ENCODE measurements at regions not wholly inside any gene's neighbourhood (a gene's known extent, or its start where the extent isn't known, plus 50 kb on each side); places are given as distances from the start of the nearest gene placed in this dataset.

DNA sequence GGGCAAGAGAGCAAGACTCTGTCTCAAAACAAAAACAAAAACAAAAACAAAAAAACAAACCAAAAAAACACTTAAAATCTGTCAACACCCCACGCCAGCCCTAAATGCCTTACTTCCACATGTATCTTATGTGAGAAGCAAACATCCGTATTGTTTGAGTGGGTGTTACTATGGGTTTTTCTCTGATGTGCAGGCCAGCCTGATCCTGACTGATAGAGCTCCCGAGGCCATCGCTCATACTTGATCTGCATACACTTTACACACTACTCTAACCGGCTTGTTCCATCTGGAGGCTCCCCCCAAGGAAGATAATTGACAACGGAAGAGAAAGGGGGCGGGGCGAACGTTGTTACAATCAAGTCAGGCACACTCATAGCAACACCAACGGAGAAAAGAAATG lies 237.4 kb downstream of the TBL1XR1 start:
- DNase-seq, result no peak
- H3K4me3 Mint-ChIP-seq (ENCODE audit: unreplicated experiment), result no peak overlapping the region
- peaks cover 2% of the 10 kb centered on the region for H3K4me1 Mint-ChIP-seq (ENCODE audit: low read depth, unreplicated experiment)
- TF ChIP-seq, protein P1, sequence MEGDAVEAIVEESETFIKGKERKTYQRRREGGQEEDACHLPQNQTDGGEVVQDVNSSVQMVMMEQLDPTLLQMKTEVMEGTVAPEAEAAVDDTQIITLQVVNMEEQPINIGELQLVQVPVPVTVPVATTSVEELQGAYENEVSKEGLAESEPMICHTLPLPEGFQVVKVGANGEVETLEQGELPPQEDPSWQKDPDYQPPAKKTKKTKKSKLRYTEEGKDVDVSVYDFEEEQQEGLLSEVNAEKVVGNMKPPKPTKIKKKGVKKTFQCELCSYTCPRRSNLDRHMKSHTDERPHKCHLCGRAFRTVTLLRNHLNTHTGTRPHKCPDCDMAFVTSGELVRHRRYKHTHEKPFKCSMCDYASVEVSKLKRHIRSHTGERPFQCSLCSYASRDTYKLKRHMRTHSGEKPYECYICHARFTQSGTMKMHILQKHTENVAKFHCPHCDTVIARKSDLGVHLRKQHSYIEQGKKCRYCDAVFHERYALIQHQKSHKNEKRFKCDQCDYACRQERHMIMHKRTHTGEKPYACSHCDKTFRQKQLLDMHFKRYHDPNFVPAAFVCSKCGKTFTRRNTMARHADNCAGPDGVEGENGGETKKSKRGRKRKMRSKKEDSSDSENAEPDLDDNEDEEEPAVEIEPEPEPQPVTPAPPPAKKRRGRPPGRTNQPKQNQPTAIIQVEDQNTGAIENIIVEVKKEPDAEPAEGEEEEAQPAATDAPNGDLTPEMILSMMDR (IDR thresholded peaks at IDR 0.05; ENCODE audit: partially characterized antibody, unreplicated experiment), result no peak
- H3K9me3 Mint-ChIP-seq (ENCODE audit: unreplicated experiment), result no peaks in the 10 kb centered on the region
- H3K27me3 Mint-ChIP-seq (ENCODE audit: unreplicated experiment), result peaks cover 1% of the 10 kb centered on the region
- no peak overlapping the region for H3K27ac Mint-ChIP-seq (ENCODE audit: unreplicated experiment)
- no peaks in the 10 kb centered on the region for H3K36me3 Mint-ChIP-seq (ENCODE audit: unreplicated experiment)

DNA sequence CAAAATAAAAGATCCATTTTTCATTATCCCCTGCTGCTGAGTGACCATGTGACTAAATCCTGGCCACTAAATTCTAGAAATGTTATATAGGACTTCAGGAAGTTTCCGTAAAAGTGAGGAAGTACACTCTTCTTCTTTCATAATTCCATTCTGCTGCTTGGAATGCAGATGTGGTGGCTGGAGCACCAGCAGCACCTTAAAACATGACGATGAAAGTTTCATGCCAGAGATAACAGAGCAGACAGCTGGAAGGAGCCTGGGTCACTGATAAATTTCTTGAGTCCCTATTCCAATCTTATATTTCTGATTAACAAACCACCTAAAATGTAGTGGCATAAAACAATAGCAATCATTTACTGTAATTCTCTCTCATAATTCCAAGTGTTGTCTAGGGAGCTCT lies 238.7 kb downstream of the TBL1XR1 start:
- DNase-seq, result no peak
- no peak overlapping the region for H3K4me3 Mint-ChIP-seq (ENCODE audit: unreplicated experiment)
- H3K27ac Mint-ChIP-seq (ENCODE audit: unreplicated experiment), result no peak overlapping the region
- H3K36me3 Mint-ChIP-seq (ENCODE audit: unreplicated experiment), result no peaks in the 10 kb centered on the region
- no peaks in the 10 kb centered on the region for H3K9me3 Mint-ChIP-seq (ENCODE audit: unreplicated experiment)
- TF ChIP-seq, protein P1 (IDR thresholded peaks at IDR 0.05; ENCODE audit: partially characterized antibody, unreplicated experiment), result no peak
- peaks cover 4% of the 10 kb centered on the region for H3K4me1 Mint-ChIP-seq (ENCODE audit: low read depth, unreplicated experiment)
- H3K27me3 Mint-ChIP-seq (ENCODE audit: unreplicated experiment), result peaks cover 1% of the 10 kb centered on the region

DNA sequence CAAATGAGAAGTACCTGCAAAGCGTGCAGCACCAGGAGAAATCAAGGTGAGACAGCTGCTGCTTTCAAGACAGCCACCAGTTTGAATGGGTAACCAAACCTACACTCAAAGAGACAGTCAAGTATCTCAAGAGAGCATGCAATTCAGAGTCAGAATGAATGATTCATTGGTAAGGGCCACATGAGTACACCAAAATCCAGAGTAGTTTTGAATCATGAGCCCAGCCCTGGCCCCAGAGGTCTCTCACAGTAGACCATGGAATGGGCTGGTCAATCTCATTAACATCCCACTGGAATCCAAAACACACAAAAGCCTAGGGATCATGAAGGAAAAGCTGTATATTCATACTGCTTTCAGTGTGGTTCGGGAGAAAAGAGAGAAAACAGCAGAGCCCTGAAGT lies 242.8 kb downstream of the TBL1XR1 start:
- Mint-ChIP-seq H3K36me3 (ENCODE audit: unreplicated experiment) (no peaks in the 10 kb centered on the region), H3K4me1 (ENCODE audit: low read depth, unreplicated experiment) (peaks cover 7% of the 10 kb centered on the region), H3K27ac (ENCODE audit: unreplicated experiment) (no peak overlapping the region), H3K27me3 (ENCODE audit: unreplicated experiment) (no peaks in the 10 kb centered on the region), H3K9me3 (ENCODE audit: unreplicated experiment) (no peaks in the 10 kb centered on the region), H3K4me3 (ENCODE audit: unreplicated experiment) (no peak overlapping the region)
- TF ChIP-seq, protein P1 (IDR thresholded peaks at IDR 0.05; ENCODE audit: partially characterized antibody, unreplicated experiment), result no peak
- DNase-seq, result no peak

- Mint-ChIP-seq H3K27me3 (ENCODE audit: unreplicated experiment) (no peaks in the 10 kb centered on the region), H3K36me3 (ENCODE audit: unreplicated experiment) (no peaks in the 10 kb centered on the region), H3K27ac (ENCODE audit: unreplicated experiment) (no peak overlapping the region), H3K4me3 (ENCODE audit: unreplicated experiment) (no peak overlapping the region), H3K4me1 (ENCODE audit: low read depth, unreplicated experiment) (peaks cover 7% of the 10 kb centered on the region), H3K9me3 (ENCODE audit: unreplicated experiment) (no peaks in the 10 kb centered on the region)
- TF ChIP-seq, protein P1 (IDR thresholded peaks at IDR 0.05; ENCODE audit: partially characterized antibody, unreplicated experiment), result no peak
- DNase-seq, result no peak
Measured at GRCh38 chr3:176953106-176954060, 243.9 kb downstream of the TBL1XR1 start.

DNA sequence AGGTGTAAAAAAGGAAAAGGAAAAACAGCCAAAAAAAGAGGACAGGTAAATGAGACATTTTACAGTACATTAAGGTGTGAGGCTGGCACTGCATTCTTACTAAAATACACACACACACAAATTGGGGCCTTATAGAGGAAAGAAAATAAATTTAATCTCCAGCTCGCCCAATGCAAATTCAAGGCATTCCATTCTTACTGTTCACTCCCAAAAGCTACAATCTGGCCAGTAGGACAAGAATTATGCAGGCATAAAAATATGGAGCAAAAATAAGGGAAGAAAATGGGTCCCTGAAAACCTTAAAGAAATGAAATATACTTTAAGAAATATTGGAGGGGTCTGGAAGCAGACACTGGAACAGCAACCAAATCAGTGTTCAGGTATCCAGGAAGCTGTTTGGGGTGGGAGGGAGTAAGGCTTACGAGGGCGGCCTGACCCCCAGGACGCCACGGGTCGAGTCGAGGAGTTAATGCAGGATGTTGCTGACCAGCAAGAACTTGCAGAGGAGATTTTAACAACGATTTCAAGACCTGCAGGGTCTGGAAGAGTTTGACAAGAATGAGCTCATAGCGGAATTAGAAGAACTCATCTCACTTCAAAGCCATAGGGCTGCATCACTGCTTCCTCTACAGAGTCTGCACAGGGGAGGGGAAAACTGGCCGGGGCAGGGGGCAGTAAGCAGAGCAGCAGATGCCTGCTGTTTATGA lies 245.5 kb downstream of the TBL1XR1 start:
- H3K9me3 Mint-ChIP-seq (ENCODE audit: unreplicated experiment), result no peaks in the 10 kb centered on the region
- no peak for DNase-seq
- no peak overlapping the region for H3K4me3 Mint-ChIP-seq (ENCODE audit: unreplicated experiment)
- TF ChIP-seq, protein P1 (IDR thresholded peaks at IDR 0.05; ENCODE audit: partially characterized antibody, unreplicated experiment), result no peak
- no peaks in the 10 kb centered on the region for H3K27me3 Mint-ChIP-seq (ENCODE audit: unreplicated experiment)
- no peaks in the 10 kb centered on the region for H3K36me3 Mint-ChIP-seq (ENCODE audit: unreplicated experiment)
- H3K4me1 Mint-ChIP-seq (ENCODE audit: low read depth, unreplicated experiment), result peaks cover 7% of the 10 kb centered on the region
- no peak overlapping the region for H3K27ac Mint-ChIP-seq (ENCODE audit: unreplicated experiment)

All from glutamatergic neuron (in vitro differentiated cells).